ENCODE measurements at regions not wholly inside any gene's neighbourhood (a gene's known extent, or its start where the extent isn't known, plus 50 kb on each side); places are given as distances from the start of the nearest gene placed in this dataset.

- Histone ChIP-seq H3K27ac (ENCODE audit: low read length) (no peak overlapping the region), H3K36me3 (ENCODE audit: insufficient read depth, low read length) (no peaks in the 10 kb centered on the region), H3K79me2 (ENCODE audit: insufficient read depth, low read length) (no peaks in the 10 kb centered on the region), H4K20me1 (ENCODE audit: insufficient read depth, low read length) (no peaks in the 10 kb centered on the region), H2AFZ (ENCODE audit: low read depth, low read length) (no peak overlapping the region), H3K9ac (ENCODE audit: low read depth, low read length) (no peak overlapping the region), H3K4me2 (ENCODE audit: insufficient read depth, low read length) (no peak overlapping the region), H3K27me3 (ENCODE audit: insufficient read depth, low read length, poor library complexity) (no peaks in the 10 kb centered on the region), H3K4me3 (ENCODE audit: low read depth in 1 of 2, low read length in 2 of 2) (no peak overlapping the region), H3K4me1 (ENCODE audit: insufficient read depth, low read length) (no peaks in the 10 kb centered on the region), H3K9me3 (ENCODE audit: insufficient read depth, low read length, severe bottlenecking) (no peaks in the 10 kb centered on the region)
- DNase-seq (no peak), ATAC-seq (ENCODE audit: insufficient read depth, low read depth) (no peak)
- no peak for TF ChIP-seq EZH2 (IDR thresholded peaks at IDR 0.05; ENCODE audit: borderline replicate concordance, low read depth, low read length, severe bottlenecking)
- TF ChIP-seq, protein P1, sequence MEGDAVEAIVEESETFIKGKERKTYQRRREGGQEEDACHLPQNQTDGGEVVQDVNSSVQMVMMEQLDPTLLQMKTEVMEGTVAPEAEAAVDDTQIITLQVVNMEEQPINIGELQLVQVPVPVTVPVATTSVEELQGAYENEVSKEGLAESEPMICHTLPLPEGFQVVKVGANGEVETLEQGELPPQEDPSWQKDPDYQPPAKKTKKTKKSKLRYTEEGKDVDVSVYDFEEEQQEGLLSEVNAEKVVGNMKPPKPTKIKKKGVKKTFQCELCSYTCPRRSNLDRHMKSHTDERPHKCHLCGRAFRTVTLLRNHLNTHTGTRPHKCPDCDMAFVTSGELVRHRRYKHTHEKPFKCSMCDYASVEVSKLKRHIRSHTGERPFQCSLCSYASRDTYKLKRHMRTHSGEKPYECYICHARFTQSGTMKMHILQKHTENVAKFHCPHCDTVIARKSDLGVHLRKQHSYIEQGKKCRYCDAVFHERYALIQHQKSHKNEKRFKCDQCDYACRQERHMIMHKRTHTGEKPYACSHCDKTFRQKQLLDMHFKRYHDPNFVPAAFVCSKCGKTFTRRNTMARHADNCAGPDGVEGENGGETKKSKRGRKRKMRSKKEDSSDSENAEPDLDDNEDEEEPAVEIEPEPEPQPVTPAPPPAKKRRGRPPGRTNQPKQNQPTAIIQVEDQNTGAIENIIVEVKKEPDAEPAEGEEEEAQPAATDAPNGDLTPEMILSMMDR (IDR thresholded peaks at IDR 0.05; ENCODE audit: borderline replicate concordance, extremely low read depth, low read length, poor library complexity, severe bottlenecking), result no peak
Measured at GRCh38 chr1:187396929-187397796, 568.4 kb downstream of the PLA2G4A start.

GRCh38 chr1:187408212-187409004 lies 579.7 kb downstream of the PLA2G4A start:
- no peaks in the 10 kb centered on the region for H3K27me3 ChIP-seq (ENCODE audit: insufficient read depth, low read length, poor library complexity)
- H2AFZ ChIP-seq (ENCODE audit: low read depth, low read length), result no peak overlapping the region
- no peak overlapping the region for H3K27ac ChIP-seq (ENCODE audit: low read length)
- no peak overlapping the region for H3K4me2 ChIP-seq (ENCODE audit: insufficient read depth, low read length)
- no peak overlapping the region for H3K4me3 ChIP-seq (ENCODE audit: low read depth in 1 of 2, low read length in 2 of 2)
- H3K4me1 ChIP-seq (ENCODE audit: insufficient read depth, low read length), result no peaks in the 10 kb centered on the region
- no peak overlapping the region for H3K9ac ChIP-seq (ENCODE audit: low read depth, low read length)
- no peaks in the 10 kb centered on the region for H3K36me3 ChIP-seq (ENCODE audit: insufficient read depth, low read length)
- ATAC-seq (ENCODE audit: insufficient read depth, low read depth), result no peak
- TF ChIP-seq EZH2 (IDR thresholded peaks at IDR 0.05; ENCODE audit: borderline replicate concordance, low read depth, low read length, severe bottlenecking), result no peak
- TF ChIP-seq, protein P1 (IDR thresholded peaks at IDR 0.05; ENCODE audit: borderline replicate concordance, extremely low read depth, low read length, poor library complexity, severe bottlenecking), result no peak
- H4K20me1 ChIP-seq (ENCODE audit: insufficient read depth, low read length), result no peaks in the 10 kb centered on the region
- H3K79me2 ChIP-seq (ENCODE audit: insufficient read depth, low read length), result no peaks in the 10 kb centered on the region
- H3K9me3 ChIP-seq (ENCODE audit: insufficient read depth, low read length, severe bottlenecking), result no peaks in the 10 kb centered on the region
- no peak for DNase-seq

GRCh38 chr1:187409341-187409740 lies 580.6 kb downstream of the PLA2G4A start:
- no peak overlapping the region for H3K27ac ChIP-seq (ENCODE audit: low read length)
- no peaks in the 10 kb centered on the region for H3K9me3 ChIP-seq (ENCODE audit: insufficient read depth, low read length, severe bottlenecking)
- DNase-seq (no peak), ATAC-seq (ENCODE audit: insufficient read depth, low read depth) (no peak)
- no peak overlapping the region for H3K4me2 ChIP-seq (ENCODE audit: insufficient read depth, low read length)
- H2AFZ ChIP-seq (ENCODE audit: low read depth, low read length), result no peak overlapping the region
- no peak overlapping the region for H3K9ac ChIP-seq (ENCODE audit: low read depth, low read length)
- no peaks in the 10 kb centered on the region for H3K4me1 ChIP-seq (ENCODE audit: insufficient read depth, low read length)
- TF ChIP-seq, protein P1 (IDR thresholded peaks at IDR 0.05; ENCODE audit: borderline replicate concordance, extremely low read depth, low read length, poor library complexity, severe bottlenecking), result no peak
- no peak for TF ChIP-seq EZH2 (IDR thresholded peaks at IDR 0.05; ENCODE audit: borderline replicate concordance, low read depth, low read length, severe bottlenecking)
- no peaks in the 10 kb centered on the region for H4K20me1 ChIP-seq (ENCODE audit: insufficient read depth, low read length)
- no peaks in the 10 kb centered on the region for H3K36me3 ChIP-seq (ENCODE audit: insufficient read depth, low read length)
- no peak overlapping the region for H3K4me3 ChIP-seq (ENCODE audit: low read depth in 1 of 2, low read length in 2 of 2)
- H3K79me2 ChIP-seq (ENCODE audit: insufficient read depth, low read length), result no peaks in the 10 kb centered on the region
- H3K27me3 ChIP-seq (ENCODE audit: insufficient read depth, low read length, poor library complexity), result no peaks in the 10 kb centered on the region
